ENCODE measurements at regions not wholly inside any gene's neighbourhood (a gene's known extent, or its start where the extent isn't known, plus 50 kb on each side); places are given as distances from the start of the nearest gene placed in this dataset.

DNA sequence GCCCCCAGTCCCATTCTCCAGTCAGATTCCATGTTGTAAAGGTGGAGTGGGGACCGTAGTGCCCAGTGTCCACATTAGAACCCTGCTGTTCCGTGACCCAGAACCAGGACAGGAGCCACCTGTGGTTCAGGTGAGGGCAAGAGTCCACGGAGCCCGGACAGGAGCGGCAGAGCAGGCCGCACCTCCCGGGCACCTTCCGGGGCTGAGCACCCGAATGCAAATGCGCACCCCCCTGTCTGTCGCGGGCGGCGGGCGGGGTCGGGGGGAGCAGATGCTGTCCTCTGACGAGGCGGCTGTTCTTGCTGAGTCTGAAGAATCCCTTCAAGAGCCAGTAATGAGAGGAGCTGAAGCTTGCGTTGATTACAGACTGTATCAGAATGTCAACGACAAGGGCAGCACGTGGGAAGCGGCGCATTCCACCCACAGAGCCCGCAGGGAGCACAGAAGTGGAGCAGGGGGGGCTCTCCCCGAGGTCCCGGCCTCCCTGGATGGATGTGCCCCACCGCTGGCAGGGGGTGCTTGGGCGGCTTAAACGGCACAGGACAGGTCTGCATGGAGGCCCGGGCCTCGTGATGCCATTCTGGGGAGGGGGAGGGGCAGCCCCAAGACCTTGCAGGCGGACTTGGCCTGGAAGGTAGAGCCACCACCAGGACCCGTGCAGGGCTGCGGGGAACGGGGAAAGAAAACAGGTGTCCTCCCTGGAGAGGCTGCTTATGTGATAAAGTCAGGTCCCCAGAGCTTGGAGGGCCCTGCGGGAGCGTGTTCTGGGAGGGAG, 407.5 kb upstream of the RNF32 start:
- TF ChIP-seq, protein P1, sequence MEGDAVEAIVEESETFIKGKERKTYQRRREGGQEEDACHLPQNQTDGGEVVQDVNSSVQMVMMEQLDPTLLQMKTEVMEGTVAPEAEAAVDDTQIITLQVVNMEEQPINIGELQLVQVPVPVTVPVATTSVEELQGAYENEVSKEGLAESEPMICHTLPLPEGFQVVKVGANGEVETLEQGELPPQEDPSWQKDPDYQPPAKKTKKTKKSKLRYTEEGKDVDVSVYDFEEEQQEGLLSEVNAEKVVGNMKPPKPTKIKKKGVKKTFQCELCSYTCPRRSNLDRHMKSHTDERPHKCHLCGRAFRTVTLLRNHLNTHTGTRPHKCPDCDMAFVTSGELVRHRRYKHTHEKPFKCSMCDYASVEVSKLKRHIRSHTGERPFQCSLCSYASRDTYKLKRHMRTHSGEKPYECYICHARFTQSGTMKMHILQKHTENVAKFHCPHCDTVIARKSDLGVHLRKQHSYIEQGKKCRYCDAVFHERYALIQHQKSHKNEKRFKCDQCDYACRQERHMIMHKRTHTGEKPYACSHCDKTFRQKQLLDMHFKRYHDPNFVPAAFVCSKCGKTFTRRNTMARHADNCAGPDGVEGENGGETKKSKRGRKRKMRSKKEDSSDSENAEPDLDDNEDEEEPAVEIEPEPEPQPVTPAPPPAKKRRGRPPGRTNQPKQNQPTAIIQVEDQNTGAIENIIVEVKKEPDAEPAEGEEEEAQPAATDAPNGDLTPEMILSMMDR (conservative IDR thresholded peaks at IDR 0.05; ENCODE audit: low read depth in 2 of 2), result no peak
- TF ChIP-seq CREB1 (CRISPR knock-in tag; IDR thresholded peaks at IDR 0.05; ENCODE audit: low read depth) (no peak), EZH2phosphoT487 (IDR thresholded peaks at IDR 0.05; ENCODE audit: unreplicated experiment) (no peak), POLR2AphosphoS5 (IDR thresholded peaks at IDR 0.05; ENCODE audit: low read depth) (no peak), EZH2 (IDR thresholded peaks at IDR 0.05; ENCODE audit: low read depth, unreplicated experiment) (no peak), JUNB (IDR thresholded peaks at IDR 0.05; ENCODE audit: unreplicated experiment) (no peak), ZNF331 (CRISPR knock-in tag; IDR thresholded peaks at IDR 0.05; ENCODE audit: low read depth) (no peak), STAT1 (IDR thresholded peaks at IDR 0.05; ENCODE audit: unreplicated experiment) (no peak)
- TF ChIP-seq, protein P2, sequence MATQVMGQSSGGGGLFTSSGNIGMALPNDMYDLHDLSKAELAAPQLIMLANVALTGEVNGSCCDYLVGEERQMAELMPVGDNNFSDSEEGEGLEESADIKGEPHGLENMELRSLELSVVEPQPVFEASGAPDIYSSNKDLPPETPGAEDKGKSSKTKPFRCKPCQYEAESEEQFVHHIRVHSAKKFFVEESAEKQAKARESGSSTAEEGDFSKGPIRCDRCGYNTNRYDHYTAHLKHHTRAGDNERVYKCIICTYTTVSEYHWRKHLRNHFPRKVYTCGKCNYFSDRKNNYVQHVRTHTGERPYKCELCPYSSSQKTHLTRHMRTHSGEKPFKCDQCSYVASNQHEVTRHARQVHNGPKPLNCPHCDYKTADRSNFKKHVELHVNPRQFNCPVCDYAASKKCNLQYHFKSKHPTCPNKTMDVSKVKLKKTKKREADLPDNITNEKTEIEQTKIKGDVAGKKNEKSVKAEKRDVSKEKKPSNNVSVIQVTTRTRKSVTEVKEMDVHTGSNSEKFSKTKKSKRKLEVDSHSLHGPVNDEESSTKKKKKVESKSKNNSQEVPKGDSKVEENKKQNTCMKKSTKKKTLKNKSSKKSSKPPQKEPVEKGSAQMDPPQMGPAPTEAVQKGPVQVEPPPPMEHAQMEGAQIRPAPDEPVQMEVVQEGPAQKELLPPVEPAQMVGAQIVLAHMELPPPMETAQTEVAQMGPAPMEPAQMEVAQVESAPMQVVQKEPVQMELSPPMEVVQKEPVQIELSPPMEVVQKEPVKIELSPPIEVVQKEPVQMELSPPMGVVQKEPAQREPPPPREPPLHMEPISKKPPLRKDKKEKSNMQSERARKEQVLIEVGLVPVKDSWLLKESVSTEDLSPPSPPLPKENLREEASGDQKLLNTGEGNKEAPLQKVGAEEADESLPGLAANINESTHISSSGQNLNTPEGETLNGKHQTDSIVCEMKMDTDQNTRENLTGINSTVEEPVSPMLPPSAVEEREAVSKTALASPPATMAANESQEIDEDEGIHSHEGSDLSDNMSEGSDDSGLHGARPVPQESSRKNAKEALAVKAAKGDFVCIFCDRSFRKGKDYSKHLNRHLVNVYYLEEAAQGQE (IDR thresholded peaks at IDR 0.05; ENCODE audit: unreplicated experiment), result no peak
- TF ChIP-seq, protein P3, sequence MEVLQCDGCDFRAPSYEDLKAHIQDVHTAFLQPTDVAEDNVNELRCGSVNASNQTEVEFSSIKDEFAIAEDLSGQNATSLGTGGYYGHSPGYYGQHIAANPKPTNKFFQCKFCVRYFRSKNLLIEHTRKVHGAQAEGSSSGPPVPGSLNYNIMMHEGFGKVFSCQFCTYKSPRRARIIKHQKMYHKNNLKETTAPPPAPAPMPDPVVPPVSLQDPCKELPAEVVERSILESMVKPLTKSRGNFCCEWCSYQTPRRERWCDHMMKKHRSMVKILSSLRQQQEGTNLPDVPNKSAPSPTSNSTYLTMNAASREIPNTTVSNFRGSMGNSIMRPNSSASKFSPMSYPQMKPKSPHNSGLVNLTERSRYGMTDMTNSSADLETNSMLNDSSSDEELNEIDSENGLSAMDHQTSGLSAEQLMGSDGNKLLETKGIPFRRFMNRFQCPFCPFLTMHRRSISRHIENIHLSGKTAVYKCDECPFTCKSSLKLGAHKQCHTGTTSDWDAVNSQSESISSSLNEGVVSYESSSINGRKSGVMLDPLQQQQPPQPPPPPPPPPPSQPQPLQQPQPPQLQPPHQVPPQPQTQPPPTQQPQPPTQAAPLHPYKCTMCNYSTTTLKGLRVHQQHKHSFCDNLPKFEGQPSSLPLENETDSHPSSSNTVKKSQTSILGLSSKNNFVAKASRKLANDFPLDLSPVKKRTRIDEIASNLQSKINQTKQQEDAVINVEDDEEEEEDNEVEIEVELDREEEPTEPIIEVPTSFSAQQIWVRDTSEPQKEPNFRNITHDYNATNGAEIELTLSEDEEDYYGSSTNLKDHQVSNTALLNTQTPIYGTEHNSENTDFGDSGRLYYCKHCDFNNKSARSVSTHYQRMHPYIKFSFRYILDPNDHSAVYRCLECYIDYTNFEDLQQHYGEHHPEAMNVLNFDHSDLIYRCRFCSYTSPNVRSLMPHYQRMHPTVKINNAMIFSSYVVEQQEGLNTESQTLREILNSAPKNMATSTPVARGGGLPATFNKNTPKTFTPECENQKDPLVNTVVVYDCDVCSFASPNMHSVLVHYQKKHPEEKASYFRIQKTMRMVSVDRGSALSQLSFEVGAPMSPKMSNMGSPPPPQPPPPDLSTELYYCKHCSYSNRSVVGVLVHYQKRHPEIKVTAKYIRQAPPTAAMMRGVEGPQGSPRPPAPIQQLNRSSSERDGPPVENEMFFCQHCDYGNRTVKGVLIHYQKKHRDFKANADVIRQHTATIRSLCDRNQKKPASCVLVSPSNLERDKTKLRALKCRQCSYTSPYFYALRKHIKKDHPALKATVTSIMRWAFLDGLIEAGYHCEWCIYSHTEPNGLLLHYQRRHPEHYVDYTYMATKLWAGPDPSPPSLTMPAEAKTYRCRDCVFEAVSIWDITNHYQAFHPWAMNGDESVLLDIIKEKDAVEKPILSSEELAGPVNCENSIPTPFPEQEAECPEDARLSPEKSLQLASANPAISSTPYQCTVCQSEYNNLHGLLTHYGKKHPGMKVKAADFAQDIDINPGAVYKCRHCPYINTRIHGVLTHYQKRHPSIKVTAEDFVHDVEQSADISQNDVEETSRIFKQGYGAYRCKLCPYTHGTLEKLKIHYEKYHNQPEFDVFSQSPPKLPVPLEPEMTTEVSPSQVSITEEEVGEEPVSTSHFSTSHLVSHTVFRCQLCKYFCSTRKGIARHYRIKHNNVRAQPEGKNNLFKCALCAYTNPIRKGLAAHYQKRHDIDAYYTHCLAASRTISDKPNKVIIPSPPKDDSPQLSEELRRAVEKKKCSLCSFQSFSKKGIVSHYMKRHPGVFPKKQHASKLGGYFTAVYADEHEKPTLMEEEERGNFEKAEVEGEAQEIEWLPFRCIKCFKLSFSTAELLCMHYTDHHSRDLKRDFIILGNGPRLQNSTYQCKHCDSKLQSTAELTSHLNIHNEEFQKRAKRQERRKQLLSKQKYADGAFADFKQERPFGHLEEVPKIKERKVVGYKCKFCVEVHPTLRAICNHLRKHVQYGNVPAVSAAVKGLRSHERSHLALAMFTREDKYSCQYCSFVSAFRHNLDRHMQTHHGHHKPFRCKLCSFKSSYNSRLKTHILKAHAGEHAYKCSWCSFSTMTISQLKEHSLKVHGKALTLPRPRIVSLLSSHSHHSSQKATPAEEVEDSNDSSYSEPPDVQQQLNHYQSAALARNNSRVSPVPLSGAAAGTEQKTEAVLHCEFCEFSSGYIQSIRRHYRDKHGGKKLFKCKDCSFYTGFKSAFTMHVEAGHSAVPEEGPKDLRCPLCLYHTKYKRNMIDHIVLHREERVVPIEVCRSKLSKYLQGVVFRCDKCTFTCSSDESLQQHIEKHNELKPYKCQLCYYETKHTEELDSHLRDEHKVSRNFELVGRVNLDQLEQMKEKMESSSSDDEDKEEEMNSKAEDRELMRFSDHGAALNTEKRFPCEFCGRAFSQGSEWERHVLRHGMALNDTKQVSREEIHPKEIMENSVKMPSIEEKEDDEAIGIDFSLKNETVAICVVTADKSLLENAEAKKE (CRISPR knock-in tag; IDR thresholded peaks at IDR 0.05), result no peak

All from GM23338 (cell line).